PC-9 (cell line): ENCODE measurements at regions not wholly inside any gene's neighbourhood (a gene's known extent, or its start where the extent isn't known, plus 50 kb on each side); places are given as distances from the start of the nearest gene placed in this dataset.

Source experiments
- BruUV-seq: library from RNA; stranded (reverse); fragments of 400-500 nt; replicated peaks from 2 replicates; lab custom pipeline; 2021; lab: Mats Ljungman, UMichigan
- CTCF ChIA-PET: fragments of 300-600 bp; sonication (Branson Sonifier 250); formaldehyde crosslinking; loops from one replicate; lab custom pipeline; 2022; ENCODE audit warnings: antibody characterized with exemption; lab: Charles Lee
- POLR2A ChIA-PET: fragments of 300-600 bp; sonication (Branson Sonifier 250); formaldehyde crosslinking; loops from one replicate; lab custom pipeline; 2022; ENCODE audit warnings: antibody characterized with exemption; ENCODE audit not compliant: unreplicated experiment; lab: Charles Lee
- DNase-seq, 2 experiments: peaks; one replicate each; pipeline versions ENCODE4 v3.0.0 to v3.0.0-alpha.2; 2015 to 2022; ENCODE audit warnings: mixed read lengths in 1 of 2
- H2AFZ ChIP-seq: fragments of 200-600 bp; sonication (generic); 2 replicates; pipeline ENCODE4 v1.8.1; 2017; ENCODE audit warnings: antibody characterized with exemption
- H3F3A ChIP-seq: fragments of 200-600 bp; sonication (generic); 2 replicates; pipeline ENCODE4 v1.8.1; 2017; ENCODE audit warnings: antibody characterized with exemption, mild to moderate bottlenecking, low read depth; ENCODE audit not compliant: insufficient read depth
- H3K27ac ChIP-seq: fragments of 200-600 bp; sonication (generic); 2 replicates; pipeline ENCODE4 v1.6.1; 2016; ENCODE audit warnings: mixed run types
- H3K27me3 ChIP-seq: fragments of 200-600 bp; sonication (generic); 2 replicates; pipeline ENCODE4 v1.6.1; 2016; ENCODE audit warnings: low read depth, mixed run types; ENCODE audit not compliant: insufficient read depth
- H3K36me3 ChIP-seq: fragments of 200-600 bp; sonication (generic); 2 replicates; pipeline ENCODE4 v1.6.1; 2016; ENCODE audit warnings: low read depth, mixed run types
- H3K4me1 ChIP-seq: fragments of 200-600 bp; sonication (generic); replicated peaks from 2 replicates; pipeline ENCODE4 v1.6.1; 2016; ENCODE audit warnings: mixed run types; ENCODE audit not compliant: insufficient read depth
- H3K4me2 ChIP-seq: fragments of 200-600 bp; sonication (generic); 2 replicates; pipeline ENCODE4 v1.6.1; 2017; ENCODE audit warnings: mixed run types
- H3K4me3 ChIP-seq: fragments of 200-600 bp; sonication (generic); 2 replicates; pipeline ENCODE4 v1.6.1; 2016; ENCODE audit warnings: mixed run types
- H3K79me2 ChIP-seq: fragments of 200-600 bp; sonication (generic); 2 replicates; pipeline ENCODE4 v1.6.1; 2017; ENCODE audit warnings: low read depth, mixed run types
- H3K9me2 ChIP-seq: fragments of 200-600 bp; sonication (generic); 2 replicates; pipeline ENCODE4 v1.8.1; 2017; ENCODE audit warnings: mild to moderate bottlenecking; ENCODE audit not compliant: insufficient read depth
- H3K9me3 ChIP-seq: fragments of 200-600 bp; sonication (generic); 2 replicates; pipeline ENCODE4 v1.8.1; 2016; ENCODE audit warnings: low read depth; ENCODE audit not compliant: insufficient read depth
- H4K20me1 ChIP-seq: fragments of 200-600 bp; sonication (generic); 2 replicates; pipeline ENCODE4 v1.8.1; 2017; ENCODE audit not compliant: insufficient read depth
- CTCF ChIP-seq: fragments of 200-600 bp; sonication (generic); conservative IDR thresholded peaks from 2 replicates; pipeline ENCODE4 v1.6.1; 2017; ENCODE audit warnings: mixed run types, antibody characterized with exemption, mild to moderate bottlenecking, moderate library complexity
- EZH2 ChIP-seq: fragments of 200-600 bp; sonication (generic); IDR thresholded peaks from 2 replicates; pipeline ENCODE4 v1.8.0; 2017; ENCODE audit warnings: antibody characterized with exemption, low read depth
- intact Hi-C: fragments of 100-400 bp; cut with micrococcal nuclease; formaldehyde crosslinking; loops from one replicate; pipeline ENCODE4 v1.10.0; 2022; ENCODE audit not compliant: unreplicated experiment

- Histone ChIP-seq H4K20me1 (no peaks in the 10 kb centered on the region), H3K4me1 (no peaks in the 10 kb centered on the region), H3K27me3 (peaks cover 37% of the 10 kb centered on the region), H3F3A (no peaks in the 10 kb centered on the region), H3K4me3 (no peak overlapping the region), H3K9me3 (no peaks in the 10 kb centered on the region), H3K9me2 (no peaks in the 10 kb centered on the region), H3K27ac (no peak overlapping the region), H3K79me2 (no peaks in the 10 kb centered on the region), H3K4me2 (no peak overlapping the region), H2AFZ (no peak overlapping the region), H3K36me3 (no peaks in the 10 kb centered on the region)
- POLR2A ChIA-PET, result no interaction called here
- no peak for DNase-seq
- TF ChIP-seq CTCF, result no peak
- no peak for TF ChIP-seq EZH2
- CTCF ChIA-PET, result no interaction called here
- intact Hi-C loops, result no loop called here
- no TSS peak for BruUV-seq
Observed at GRCh38 chr14:56524971-56525677, 54.5 kb upstream of the TMEM260 start.

GRCh38 chr14:56528927-56529326, 50.7 kb upstream of the TMEM260 start:
- Histone ChIP-seq H3K4me2 (no peak overlapping the region), H3F3A (no peaks in the 10 kb centered on the region), H4K20me1 (no peaks in the 10 kb centered on the region), H3K79me2 (no peaks in the 10 kb centered on the region), H3K4me1 (no peaks in the 10 kb centered on the region), H3K27ac (no peak overlapping the region), H3K9me2 (no peaks in the 10 kb centered on the region), H2AFZ (no peak overlapping the region), H3K36me3 (no peaks in the 10 kb centered on the region), H3K9me3 (no peaks in the 10 kb centered on the region), H3K27me3 (peaks cover 29% of the 10 kb centered on the region), H3K4me3 (no peak overlapping the region)
- no peak for DNase-seq
- ChIA-PET POLR2A (no interaction called here), CTCF (no interaction called here)
- intact Hi-C loops, result no loop called here
- no peak for TF ChIP-seq CTCF
- no peak for TF ChIP-seq EZH2
- no TSS peak for BruUV-seq
